Ovary (tissue), 3 donors: ENCODE measurements at regions not wholly inside any gene's neighbourhood (a gene's known extent, or its start where the extent isn't known, plus 50 kb on each side); places are given as distances from the start of the nearest gene placed in this dataset.
"Not testable (repeated sequence)": the region's sequence is repeated elsewhere in the genome, so short reads cannot be mapped to it uniquely, and the experiment has no call there.

Experiments
- EP300 ChIP-seq: sonication (generic); formaldehyde crosslinking; IDR thresholded peaks from one replicate; pipeline ENCODE4 v1.6.1; 2017; ENCODE audit warnings: antibody characterized with exemption
- POLR2A ChIP-seq: fragments of 450-650 bp; IDR thresholded peaks from one replicate; pipeline ENCODE4 v1.6.1; 2017; ENCODE audit warnings: antibody characterized with exemption, mild to moderate bottlenecking, moderate library complexity
- TF ChIP-seq, protein P1 (sequence below), 3 donors: fragments of 450-650 bp in 2 of 3; fragments of 200-600 bp in 1 of 3; IDR thresholded peaks; one replicate each; pipeline versions ENCODE4 v1.5.1 to v1.8.0; 2016 to 2022; ENCODE audit warnings: antibody characterized with exemption in 3 of 3, mild to moderate bottlenecking in 1 of 3
- donor health status: DM: no; HTN: no; CAD: no.

DNA sequence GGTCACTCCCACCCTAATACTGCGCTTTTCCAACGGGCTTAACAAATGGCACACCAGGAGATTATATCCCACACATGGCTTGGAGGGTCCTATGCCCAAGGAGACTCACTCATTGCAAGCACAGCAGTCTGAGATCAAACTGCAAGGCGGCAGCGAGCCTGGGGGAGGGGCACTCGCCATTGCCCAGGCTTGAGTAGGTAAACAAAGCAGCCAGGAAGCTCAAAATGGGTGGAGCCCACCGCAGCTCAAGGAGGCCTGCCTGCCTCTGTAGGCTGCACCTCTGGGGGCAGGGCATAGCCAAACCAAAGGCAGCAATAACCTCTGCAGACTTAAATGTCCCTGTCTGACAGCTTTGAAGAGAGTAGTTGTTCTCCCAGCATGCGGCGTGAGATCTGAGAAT is 210.8 kb upstream of the MGAT5 start:
- TF ChIP-seq, protein P1, sequence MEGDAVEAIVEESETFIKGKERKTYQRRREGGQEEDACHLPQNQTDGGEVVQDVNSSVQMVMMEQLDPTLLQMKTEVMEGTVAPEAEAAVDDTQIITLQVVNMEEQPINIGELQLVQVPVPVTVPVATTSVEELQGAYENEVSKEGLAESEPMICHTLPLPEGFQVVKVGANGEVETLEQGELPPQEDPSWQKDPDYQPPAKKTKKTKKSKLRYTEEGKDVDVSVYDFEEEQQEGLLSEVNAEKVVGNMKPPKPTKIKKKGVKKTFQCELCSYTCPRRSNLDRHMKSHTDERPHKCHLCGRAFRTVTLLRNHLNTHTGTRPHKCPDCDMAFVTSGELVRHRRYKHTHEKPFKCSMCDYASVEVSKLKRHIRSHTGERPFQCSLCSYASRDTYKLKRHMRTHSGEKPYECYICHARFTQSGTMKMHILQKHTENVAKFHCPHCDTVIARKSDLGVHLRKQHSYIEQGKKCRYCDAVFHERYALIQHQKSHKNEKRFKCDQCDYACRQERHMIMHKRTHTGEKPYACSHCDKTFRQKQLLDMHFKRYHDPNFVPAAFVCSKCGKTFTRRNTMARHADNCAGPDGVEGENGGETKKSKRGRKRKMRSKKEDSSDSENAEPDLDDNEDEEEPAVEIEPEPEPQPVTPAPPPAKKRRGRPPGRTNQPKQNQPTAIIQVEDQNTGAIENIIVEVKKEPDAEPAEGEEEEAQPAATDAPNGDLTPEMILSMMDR (IDR thresholded peaks at IDR 0.05) = not testable (repeated sequence)
- TF ChIP-seq POLR2A, EP300: not testable (repeated sequence)
